Peyer's patch (tissue), 4 donors: ENCODE measurements at regions not wholly inside any gene's neighbourhood (a gene's known extent, or its start where the extent isn't known, plus 50 kb on each side); places are given as distances from the start of the nearest gene placed in this dataset.

Experiments
- POLR2A ChIP-seq, 2 donors: fragments of 450-650 bp; IDR thresholded peaks; one replicate each; pipeline ENCODE4 v1.5.1; 2017; ENCODE audit warnings: antibody characterized with exemption in 2 of 2, mild to moderate bottlenecking in 2 of 2, moderate library complexity in 2 of 2
- TF ChIP-seq, protein P1 (sequence below), 6 experiments: fragments of 450-650 bp in 4 of 6; fragments of 200-600 bp in 2 of 6; sonication (generic) in 1 of 6; IDR thresholded peaks; one replicate each; pipeline ENCODE4 v1.5.1; 2017 to 2019; ENCODE audit warnings: antibody characterized with exemption in 6 of 6, mild to moderate bottlenecking in 3 of 6, moderate library complexity in 1 of 6

DNA sequence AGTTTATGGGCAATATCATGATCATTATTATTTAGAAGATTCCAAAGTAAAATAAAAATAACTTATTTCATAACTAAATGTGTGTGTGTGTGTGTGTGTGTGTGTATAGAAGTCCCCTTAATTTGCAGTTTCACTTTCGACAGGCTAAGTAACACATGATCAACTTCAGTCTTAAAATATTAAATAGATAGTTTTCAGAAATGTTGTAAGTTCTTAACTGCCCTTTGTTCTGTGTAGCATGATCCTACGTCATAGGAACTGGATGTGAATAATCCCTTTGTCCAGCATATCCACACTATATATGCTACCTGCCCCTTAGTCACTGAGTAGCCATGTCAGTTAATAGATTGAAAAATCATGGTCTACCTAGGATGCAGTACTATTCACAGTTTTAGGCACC is 1863.5 kb upstream of the PCDH20 start:
- TF ChIP-seq, protein P1, sequence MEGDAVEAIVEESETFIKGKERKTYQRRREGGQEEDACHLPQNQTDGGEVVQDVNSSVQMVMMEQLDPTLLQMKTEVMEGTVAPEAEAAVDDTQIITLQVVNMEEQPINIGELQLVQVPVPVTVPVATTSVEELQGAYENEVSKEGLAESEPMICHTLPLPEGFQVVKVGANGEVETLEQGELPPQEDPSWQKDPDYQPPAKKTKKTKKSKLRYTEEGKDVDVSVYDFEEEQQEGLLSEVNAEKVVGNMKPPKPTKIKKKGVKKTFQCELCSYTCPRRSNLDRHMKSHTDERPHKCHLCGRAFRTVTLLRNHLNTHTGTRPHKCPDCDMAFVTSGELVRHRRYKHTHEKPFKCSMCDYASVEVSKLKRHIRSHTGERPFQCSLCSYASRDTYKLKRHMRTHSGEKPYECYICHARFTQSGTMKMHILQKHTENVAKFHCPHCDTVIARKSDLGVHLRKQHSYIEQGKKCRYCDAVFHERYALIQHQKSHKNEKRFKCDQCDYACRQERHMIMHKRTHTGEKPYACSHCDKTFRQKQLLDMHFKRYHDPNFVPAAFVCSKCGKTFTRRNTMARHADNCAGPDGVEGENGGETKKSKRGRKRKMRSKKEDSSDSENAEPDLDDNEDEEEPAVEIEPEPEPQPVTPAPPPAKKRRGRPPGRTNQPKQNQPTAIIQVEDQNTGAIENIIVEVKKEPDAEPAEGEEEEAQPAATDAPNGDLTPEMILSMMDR (IDR thresholded peaks at IDR 0.05) = no peak
- TF ChIP-seq POLR2A (IDR thresholded peaks at IDR 0.05) = no peak
